IMR-90 (cell line): ENCODE measurements at regions not wholly inside any gene's neighbourhood (a gene's known extent, or its start where the extent isn't known, plus 50 kb on each side); places are given as distances from the start of the nearest gene placed in this dataset.

Source experiments
- ATAC-seq: fragments of 200-7000 bp; cut with Tn5 transposase; 2 replicates; pipeline ENCODE4 v1.9.1; 2020; ENCODE audit warnings: low read depth, mild to moderate bottlenecking, moderate library complexity
- BruUV-seq: library from RNA; stranded (reverse); fragments of 400-500 nt; replicated peaks from 2 replicates; lab custom pipeline; 2021; lab: Mats Ljungman, UMichigan
- CTCF ChIA-PET: fragments of 300-600 bp; formaldehyde crosslinking; extraction: SDS; loops from one replicate; lab custom pipeline; 2021; ENCODE audit warnings: antibody characterized with exemption; lab: Yijun Ruan, JAX
- POLR2A ChIA-PET: fragments of 300-600 bp; sonication (Branson Sonifier 250); formaldehyde crosslinking; loops from one replicate; lab custom pipeline; 2022; ENCODE audit warnings: antibody characterized with exemption; ENCODE audit not compliant: unreplicated experiment; lab: Charles Lee
- DNase-seq: peaks from one replicate; pipeline ENCODE4 v3.0.0; 2013
- H2AFZ ChIP-seq: replicated peaks from 2 replicates; pipeline ENCODE3; 2013; ENCODE audit warnings: low read length, mild to moderate bottlenecking; ENCODE audit not compliant: poor library complexity
- H2AK5ac ChIP-seq: 2 replicates; pipeline ENCODE4 v1.6.1; 2013; ENCODE audit warnings: low read depth, low read length, inconsistent platforms
- H2AK9ac ChIP-seq: replicated peaks from 2 replicates; pipeline ENCODE3; 2013; ENCODE audit warnings: mild to moderate bottlenecking, low read depth, low read length, moderate library complexity; ENCODE audit not compliant: poor library complexity
- H2BK120ac ChIP-seq: 2 replicates; pipeline ENCODE4 v1.6.1; 2013; ENCODE audit warnings: low read depth, low read length, inconsistent platforms
- H2BK15ac ChIP-seq: 3 replicates; pipeline ENCODE4 v1.6.1; 2013; ENCODE audit warnings: low read depth, low read length, inconsistent platforms
- H2BK20ac ChIP-seq: 2 replicates; pipeline ENCODE4 v1.6.1; 2013; ENCODE audit warnings: low read depth, mild to moderate bottlenecking, inconsistent platforms, low read length, moderate library complexity
- H2BK5ac ChIP-seq: 2 replicates; pipeline ENCODE4 v1.6.1; 2013; ENCODE audit warnings: mild to moderate bottlenecking, low read depth, low read length, inconsistent platforms; ENCODE audit not compliant: poor library complexity, severe bottlenecking
- H3K14ac ChIP-seq: replicated peaks from 2 replicates; pipeline ENCODE4 v1.6.1; 2013; ENCODE audit warnings: low read depth, low read length, inconsistent platforms
- H3K18ac ChIP-seq: 2 replicates; pipeline ENCODE4 v1.6.1; 2013; ENCODE audit warnings: low read depth, low read length, control low read depth
- H3K23ac ChIP-seq: 2 replicates; pipeline ENCODE4 v1.6.1; 2013; ENCODE audit warnings: low read depth, low read length, inconsistent platforms
- H3K27ac ChIP-seq: 2 replicates; pipeline ENCODE4 v1.5.1; 2013; ENCODE audit warnings: mild to moderate bottlenecking, control low read depth, low read length; ENCODE audit not compliant: insufficient read depth
- H3K27me3 ChIP-seq: 2 replicates; pipeline ENCODE4 v1.6.1; 2013; ENCODE audit warnings: low read length; ENCODE audit not compliant: control insufficient read depth, insufficient read depth
- H3K36me3 ChIP-seq: 2 replicates; pipeline ENCODE4 v1.6.1; 2013; ENCODE audit warnings: low read length, mixed read lengths; ENCODE audit not compliant: control insufficient read depth, insufficient read depth
- H3K4ac ChIP-seq: 2 replicates; pipeline ENCODE4 v1.6.1; 2013; ENCODE audit warnings: low read depth, low read length, inconsistent platforms
- H3K4me1 ChIP-seq: 2 replicates; pipeline ENCODE4 v1.6.1; 2013; ENCODE audit warnings: low read length, mixed read lengths; ENCODE audit not compliant: control insufficient read depth, insufficient read depth
- H3K4me2 ChIP-seq: 2 replicates; pipeline ENCODE4 v1.6.1; 2013; ENCODE audit warnings: low read depth, mild to moderate bottlenecking, control low read depth, low read length, moderate library complexity
- H3K4me3 ChIP-seq: 2 replicates; pipeline ENCODE4 v1.5.1; 2013; ENCODE audit warnings: low read depth, mild to moderate bottlenecking, control low read depth, low read length, moderate library complexity; ENCODE audit not compliant: insufficient read depth
- H3K56ac ChIP-seq: 2 replicates; pipeline ENCODE4 v1.6.1; 2013; ENCODE audit warnings: low read length, inconsistent platforms; ENCODE audit not compliant: insufficient read depth; ENCODE audit errors: extremely low read depth
- H3K79me1 ChIP-seq, 2 experiments: 2 replicates each; pipeline ENCODE4 v1.6.1; 2013; ENCODE audit warnings: low read length in 2 of 2, inconsistent platforms in 1 of 2, low read depth in 1 of 2
- H3K9ac ChIP-seq: 2 replicates; pipeline ENCODE4 v1.6.1; 2013; ENCODE audit warnings: low read depth, low read length, control low read depth
- H3K9me1 ChIP-seq: 2 replicates; pipeline ENCODE4 v1.6.1; 2013; ENCODE audit warnings: low read length, inconsistent platforms; ENCODE audit not compliant: insufficient read depth
- H3K9me3 ChIP-seq: 2 replicates; pipeline ENCODE4 v1.6.1; 2013; ENCODE audit warnings: low read length; ENCODE audit not compliant: control insufficient read depth, insufficient read depth
- H4K20me1 ChIP-seq: 2 replicates; pipeline ENCODE4 v1.6.1; 2013; ENCODE audit warnings: low read length, inconsistent platforms; ENCODE audit not compliant: insufficient read depth
- H4K5ac ChIP-seq: 2 replicates; pipeline ENCODE4 v1.6.1; 2013; ENCODE audit warnings: mild to moderate bottlenecking, low read depth, low read length, control low read depth
- H4K8ac ChIP-seq, 2 experiments: 2 replicates each; pipeline ENCODE4 v1.6.1; 2013; ENCODE audit warnings: low read depth in 2 of 2, low read length in 2 of 2, control low read depth in 1 of 2, inconsistent platforms in 1 of 2
- H4K91ac ChIP-seq: 2 replicates; pipeline ENCODE4 v1.6.1; 2013; ENCODE audit warnings: low read depth, low read length, inconsistent platforms; ENCODE audit not compliant: insufficient read depth
- CHD1 ChIP-seq: IDR thresholded peaks from 2 replicates; pipeline ENCODE4 v1.6.1; 2012; ENCODE audit warnings: low read depth, low read length, improper control_type of control experiment
- CTCF ChIP-seq: conservative IDR thresholded peaks from 2 replicates; pipeline ENCODE4 v1.5.1; 2012; ENCODE audit warnings: mild to moderate bottlenecking, low read depth, low read length, improper control_type of control experiment
- RAD21 ChIP-seq: IDR thresholded peaks from 2 replicates; pipeline ENCODE4 v1.6.1; 2012; ENCODE audit warnings: low read length, improper control_type of control experiment
- RCOR1 ChIP-seq: IDR thresholded peaks from 2 replicates; pipeline ENCODE4 v1.6.1; 2012; ENCODE audit warnings: mild to moderate bottlenecking, low read length, improper control_type of control experiment; ENCODE audit not compliant: insufficient replicate concordance
- WGBS, 2 experiments: methylation state at CpG; one replicate each; pipeline versions ENCODE4 v1.1.5 to v1.1.7; 2013; ENCODE audit warnings: missing lambda C conversion rate in 2 of 2; ENCODE audit not compliant: insufficient read length in 1 of 2; ENCODE audit errors: extremely low coverage in 2 of 2; 5-methylcytosine and 5-hydroxymethylcytosine counted together
- dilution Hi-C: fragments of 300-500 bp; cut with HindIII; formaldehyde crosslinking; loops from one replicate; pipeline ENCODE4 v1.14.3; 2018; ENCODE audit warnings: low sequenced_read_pairs; ENCODE audit not compliant: unreplicated experiment
- in situ Hi-C: fragments of 300-500 bp; cut with MboI; formaldehyde crosslinking; loops from 3 replicates; pipeline ENCODE4 v1.14.3; 2019; ENCODE audit warnings: low sequenced_read_pairs, inconsistent platforms, mixed read lengths
- intact Hi-C: fragments of 100-400 bp; cut with micrococcal nuclease; formaldehyde crosslinking; loops from 2 replicates; pipeline ENCODE4 v1.10.0; 2022

- Histone ChIP-seq H2AFZ (no peak overlapping the region), H4K20me1 (no peaks in the 10 kb centered on the region), H3K79me1 (no peaks in the 10 kb centered on the region), H2AK9ac (no peak overlapping the region), H3K23ac (no peak overlapping the region), H2BK15ac (no peak overlapping the region), H4K91ac (no peak overlapping the region), H3K4ac (no peak overlapping the region), H3K56ac (no peak overlapping the region), H3K27me3 (no peaks in the 10 kb centered on the region), H3K4me3 (no peak overlapping the region), H2BK120ac (no peak overlapping the region), H3K4me1 (no peaks in the 10 kb centered on the region), H3K18ac (no peak overlapping the region), H3K27ac (no peak overlapping the region), H2AK5ac (no peak overlapping the region), H3K14ac (no peak overlapping the region), H3K9me1 (no peaks in the 10 kb centered on the region), H3K36me3 (no peaks in the 10 kb centered on the region), H4K8ac (no peak overlapping the region), H2BK5ac (no peak overlapping the region), H3K4me2 (no peak overlapping the region), H3K9me3 (peaks cover 1% of the 10 kb centered on the region; the same call in 1 of the 2 replicates), H4K5ac (no peak overlapping the region), H2BK20ac (no peak overlapping the region), H3K9ac (no peak overlapping the region)
- TF ChIP-seq RAD21 (no peak), CTCF (no peak), CHD1 (no peak), RCOR1 (no peak)
- ATAC-seq (no peak), DNase-seq (no peak)
- dilution Hi-C loops, result no loop called here
- ChIA-PET CTCF (no interaction called here), POLR2A (no interaction called here)
- no CpG with 5 or more reads among the region's 3 CpGs for WGBS, 2 experiments
- no TSS peak for BruUV-seq
- intact Hi-C loops, result no loop called here
- in situ Hi-C loops, result no loop called here
Measured at GRCh38 chr16:59252317-59252716, 518.2 kb upstream of the GOT2 start.
